ENCODE measurements at regions not wholly inside any gene's neighbourhood (a gene's known extent, or its start where the extent isn't known, plus 50 kb on each side); places are given as distances from the start of the nearest gene placed in this dataset.

DNA sequence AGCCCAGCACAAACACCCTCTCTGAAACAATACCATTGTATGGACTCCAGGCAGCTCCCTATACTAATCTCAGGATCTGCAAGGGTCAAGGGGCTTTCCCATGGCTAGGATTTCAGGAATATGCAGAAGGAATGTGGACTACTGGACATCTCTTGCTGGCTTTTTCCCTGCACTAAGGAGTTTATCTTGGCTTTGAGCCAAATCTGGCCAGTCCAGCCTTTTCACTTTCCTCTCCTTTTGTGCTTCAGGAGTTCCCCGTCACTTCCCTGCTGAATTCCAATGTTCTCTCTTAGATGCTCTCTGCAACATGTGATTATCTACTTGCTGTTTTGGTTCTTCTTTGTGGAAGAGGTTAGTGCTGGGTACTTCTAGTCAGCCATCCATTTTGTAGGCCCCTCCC lies 568.2 kb downstream of the HDGFL1 start:
- in situ Hi-C loops (cut with HindIII; ENCODE audit: extremely low pct_ligation_motif_present, low pct_unique_long_range_greater_than_20kb) (no loop called here), intact Hi-C loops (cut with micrococcal nuclease; ENCODE audit: unreplicated experiment) (no loop called here)
- ChIA-PET CTCF (ENCODE audit: low intra/inter-chr PET ratio, low total read pairs) (no interaction called here), POLR2A (no interaction called here)
- no peaks in the 10 kb centered on the region for H3K79me2 ChIP-seq (ENCODE audit: insufficient read depth, low read length)
- DNase-seq (ENCODE audit: low spot score) (no peak), FAIRE-seq (no peak), ATAC-seq (no peak)
- no peaks in the 10 kb centered on the region for H4K20me1 ChIP-seq (ENCODE audit: insufficient read depth, low read length)
- no peaks in the 10 kb centered on the region for H3K4me1 ChIP-seq (ENCODE audit: insufficient read depth, low read length)
- H3K9ac ChIP-seq (ENCODE audit: insufficient read depth, low read depth, low read length), result no peak overlapping the region
- no peaks in the 10 kb centered on the region for H3K27me3 ChIP-seq (ENCODE audit: control insufficient read depth in 1 of 2, insufficient read depth in 2 of 2, low read length in 2 of 2)
- H3K4me3 ChIP-seq (replicated peaks in 1 of 3; ENCODE audit: insufficient read depth in 1 of 3, low read depth in 2 of 3, low read length in 3 of 3), result no peak overlapping the region
- H3K36me3 ChIP-seq (replicated peaks in 1 of 2; ENCODE audit: control insufficient read depth in 1 of 2, insufficient read depth in 2 of 2, low read length in 2 of 2), result no peaks in the 10 kb centered on the region
- WGBS (ENCODE audit: low lambda C conversion rate), result 13% methylated on average over 1 of the region's 1 CpG
- peaks cover 90% of the 10 kb centered on the region for H3K9me3 ChIP-seq (ENCODE audit: low read length)
- BruUV-seq (replicated peaks), result no TSS peak
- H2AFZ ChIP-seq (ENCODE audit: low read length), result no peak overlapping the region
- H3K27ac ChIP-seq (ENCODE audit: extremely low read length, insufficient read depth, low read length), result no peak overlapping the region
- TF ChIP-seq ZC3H13 (CRISPR knock-in tag; IDR thresholded peaks at IDR 0.05), result no peak
- 0 out of 2 replicates have a peak, but pooled peaks have one; percentile 56 for TF ChIP-seq LCORL (IDR thresholded peaks at IDR 0.05)
- no peak for TF ChIP-seq LCORL (CRISPR knock-in tag; IDR thresholded peaks at IDR 0.05)
- TF ChIP-seq, protein P1, sequence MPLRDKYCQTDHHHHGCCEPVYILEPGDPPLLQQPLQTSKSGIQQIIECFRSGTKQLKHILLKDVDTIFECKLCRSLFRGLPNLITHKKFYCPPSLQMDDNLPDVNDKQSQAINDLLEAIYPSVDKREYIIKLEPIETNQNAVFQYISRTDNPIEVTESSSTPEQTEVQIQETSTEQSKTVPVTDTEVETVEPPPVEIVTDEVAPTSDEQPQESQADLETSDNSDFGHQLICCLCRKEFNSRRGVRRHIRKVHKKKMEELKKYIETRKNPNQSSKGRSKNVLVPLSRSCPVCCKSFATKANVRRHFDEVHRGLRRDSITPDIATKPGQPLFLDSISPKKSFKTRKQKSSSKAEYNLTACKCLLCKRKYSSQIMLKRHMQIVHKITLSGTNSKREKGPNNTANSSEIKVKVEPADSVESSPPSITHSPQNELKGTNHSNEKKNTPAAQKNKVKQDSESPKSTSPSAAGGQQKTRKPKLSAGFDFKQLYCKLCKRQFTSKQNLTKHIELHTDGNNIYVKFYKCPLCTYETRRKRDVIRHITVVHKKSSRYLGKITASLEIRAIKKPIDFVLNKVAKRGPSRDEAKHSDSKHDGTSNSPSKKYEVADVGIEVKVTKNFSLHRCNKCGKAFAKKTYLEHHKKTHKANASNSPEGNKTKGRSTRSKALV (CRISPR knock-in tag; IDR thresholded peaks at IDR 0.05), result no peak
- H3K4me2 ChIP-seq (ENCODE audit: low read depth, low read length), result no peak overlapping the region

DNA sequence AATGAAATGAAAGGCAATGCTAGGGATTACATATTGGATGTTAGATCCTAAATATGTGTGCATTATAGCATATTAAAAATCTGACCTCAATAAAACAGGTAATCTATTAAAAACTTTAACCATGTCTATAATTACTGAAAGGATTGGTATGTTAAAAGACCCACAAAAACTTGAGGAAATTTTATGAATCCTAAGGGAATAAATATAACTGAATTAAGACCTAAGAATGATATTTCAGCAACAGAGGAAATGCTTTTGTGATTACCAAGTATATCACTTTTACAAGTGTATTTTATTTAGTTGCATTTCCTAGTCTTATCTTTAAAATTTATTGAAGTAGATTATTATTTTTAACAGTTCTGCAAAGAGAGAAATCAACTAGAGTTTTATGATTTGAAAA lies 571.5 kb downstream of the HDGFL1 start:
- in situ Hi-C loops (cut with HindIII; ENCODE audit: extremely low pct_ligation_motif_present, low pct_unique_long_range_greater_than_20kb), result no loop called here
- DNase-seq (ENCODE audit: low spot score) (no peak), FAIRE-seq (no peak), ATAC-seq (no peak)
- Histone ChIP-seq H2AFZ (ENCODE audit: low read length) (no peak overlapping the region), H3K27ac (ENCODE audit: extremely low read length, insufficient read depth, low read length) (no peak overlapping the region), H3K4me1 (ENCODE audit: insufficient read depth, low read length) (no peaks in the 10 kb centered on the region), H4K20me1 (ENCODE audit: insufficient read depth, low read length) (no peaks in the 10 kb centered on the region), H3K4me2 (ENCODE audit: low read depth, low read length) (no peak overlapping the region), H3K9me3 (ENCODE audit: low read length) (peaks cover 92% of the 10 kb centered on the region), H3K79me2 (ENCODE audit: insufficient read depth, low read length) (no peaks in the 10 kb centered on the region), H3K36me3 (replicated peaks in 1 of 2; ENCODE audit: control insufficient read depth in 1 of 2, insufficient read depth in 2 of 2, low read length in 2 of 2) (no peaks in the 10 kb centered on the region), H3K4me3 (replicated peaks in 1 of 3; ENCODE audit: insufficient read depth in 1 of 3, low read depth in 2 of 3, low read length in 3 of 3) (no peak overlapping the region), H3K9ac (ENCODE audit: insufficient read depth, low read depth, low read length) (no peak overlapping the region), H3K27me3 (ENCODE audit: control insufficient read depth in 1 of 2, insufficient read depth in 2 of 2, low read length in 2 of 2) (no peaks in the 10 kb centered on the region)
- ChIA-PET POLR2A (no interaction called here), CTCF (ENCODE audit: low intra/inter-chr PET ratio, low total read pairs) (no interaction called here)
- intact Hi-C loops (cut with micrococcal nuclease; ENCODE audit: unreplicated experiment), result no loop called here
- no TSS peak for BruUV-seq (replicated peaks)
- TF ChIP-seq ZFP41 (CRISPR knock-in tag; IDR thresholded peaks at IDR 0.05; ENCODE audit: borderline replicate concordance) (no peak), MAF1 (CRISPR knock-in tag; IDR thresholded peaks at IDR 0.05; ENCODE audit: borderline replicate concordance) (no peak), SOX6 (IDR thresholded peaks at IDR 0.05) (no peak), SOX6 (CRISPR knock-in tag; IDR thresholded peaks at IDR 0.05) (no peak), ZNF264 (CRISPR knock-in tag; IDR thresholded peaks at IDR 0.05) (no peak), SP5 (CRISPR knock-in tag; IDR thresholded peaks at IDR 0.05; ENCODE audit: borderline replicate concordance, low read depth) (no peak)
- TF ChIP-seq, protein P2, sequence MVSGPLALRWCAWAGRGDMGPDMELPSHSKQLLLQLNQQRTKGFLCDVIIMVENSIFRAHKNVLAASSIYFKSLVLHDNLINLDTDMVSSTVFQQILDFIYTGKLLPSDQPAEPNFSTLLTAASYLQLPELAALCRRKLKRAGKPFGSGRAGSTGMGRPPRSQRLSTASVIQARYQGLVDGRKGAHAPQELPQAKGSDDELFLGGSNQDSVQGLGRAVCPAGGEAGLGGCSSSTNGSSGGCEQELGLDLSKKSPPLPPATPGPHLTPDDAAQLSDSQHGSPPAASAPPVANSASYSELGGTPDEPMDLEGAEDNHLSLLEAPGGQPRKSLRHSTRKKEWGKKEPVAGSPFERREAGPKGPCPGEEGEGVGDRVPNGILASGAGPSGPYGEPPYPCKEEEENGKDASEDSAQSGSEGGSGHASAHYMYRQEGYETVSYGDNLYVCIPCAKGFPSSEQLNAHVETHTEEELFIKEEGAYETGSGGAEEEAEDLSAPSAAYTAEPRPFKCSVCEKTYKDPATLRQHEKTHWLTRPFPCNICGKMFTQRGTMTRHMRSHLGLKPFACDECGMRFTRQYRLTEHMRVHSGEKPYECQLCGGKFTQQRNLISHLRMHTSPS (CRISPR knock-in tag; IDR thresholded peaks at IDR 0.05; ENCODE audit: low read depth), result no peak
- TF ChIP-seq, protein P3, sequence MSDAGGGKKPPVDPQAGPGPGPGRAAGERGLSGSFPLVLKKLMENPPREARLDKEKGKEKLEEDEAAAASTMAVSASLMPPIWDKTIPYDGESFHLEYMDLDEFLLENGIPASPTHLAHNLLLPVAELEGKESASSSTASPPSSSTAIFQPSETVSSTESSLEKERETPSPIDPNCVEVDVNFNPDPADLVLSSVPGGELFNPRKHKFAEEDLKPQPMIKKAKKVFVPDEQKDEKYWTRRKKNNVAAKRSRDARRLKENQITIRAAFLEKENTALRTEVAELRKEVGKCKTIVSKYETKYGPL (CRISPR knock-in tag; IDR thresholded peaks at IDR 0.05), result no peak
- TF ChIP-seq, protein P4, sequence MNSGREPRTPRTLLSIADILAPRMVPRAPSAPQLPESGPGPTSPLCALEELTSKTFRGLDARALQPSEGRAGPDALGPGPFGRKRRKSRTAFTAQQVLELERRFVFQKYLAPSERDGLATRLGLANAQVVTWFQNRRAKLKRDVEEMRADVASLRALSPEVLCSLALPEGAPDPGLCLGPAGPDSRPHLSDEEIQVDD (CRISPR knock-in tag; IDR thresholded peaks at IDR 0.05; ENCODE audit: borderline replicate concordance), result no peak
- TF ChIP-seq, protein P5, sequence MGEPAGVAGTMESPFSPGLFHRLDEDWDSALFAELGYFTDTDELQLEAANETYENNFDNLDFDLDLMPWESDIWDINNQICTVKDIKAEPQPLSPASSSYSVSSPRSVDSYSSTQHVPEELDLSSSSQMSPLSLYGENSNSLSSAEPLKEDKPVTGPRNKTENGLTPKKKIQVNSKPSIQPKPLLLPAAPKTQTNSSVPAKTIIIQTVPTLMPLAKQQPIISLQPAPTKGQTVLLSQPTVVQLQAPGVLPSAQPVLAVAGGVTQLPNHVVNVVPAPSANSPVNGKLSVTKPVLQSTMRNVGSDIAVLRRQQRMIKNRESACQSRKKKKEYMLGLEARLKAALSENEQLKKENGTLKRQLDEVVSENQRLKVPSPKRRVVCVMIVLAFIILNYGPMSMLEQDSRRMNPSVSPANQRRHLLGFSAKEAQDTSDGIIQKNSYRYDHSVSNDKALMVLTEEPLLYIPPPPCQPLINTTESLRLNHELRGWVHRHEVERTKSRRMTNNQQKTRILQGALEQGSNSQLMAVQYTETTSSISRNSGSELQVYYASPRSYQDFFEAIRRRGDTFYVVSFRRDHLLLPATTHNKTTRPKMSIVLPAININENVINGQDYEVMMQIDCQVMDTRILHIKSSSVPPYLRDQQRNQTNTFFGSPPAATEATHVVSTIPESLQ (CRISPR knock-in tag; conservative IDR thresholded peaks at IDR 0.05), result no peak

Data from HepG2 (cell line).